HG03354 (cell line): ENCODE measurements at regions not wholly inside any gene's neighbourhood (a gene's known extent, or its start where the extent isn't known, plus 50 kb on each side); places are given as distances from the start of the nearest gene placed in this dataset.

Experiments
- ATAC-seq: cut with Tn5 transposase; IDR thresholded peaks from one replicate; pipeline ENCODE4 v1.9.1; 2021; ENCODE audit warnings: mild to moderate bottlenecking; ENCODE audit not compliant: unreplicated experiment, poor library complexity, severe bottlenecking

- no peak for ATAC-seq
These were observed 497.9 kb upstream of the NEGR1 start for GRCh38 chr1:72780212-72780611.

GRCh38 chr1:72777918-72778317 lies 495.6 kb upstream of the NEGR1 start:
- ATAC-seq, result no peak

GRCh38 chr1:72763481-72763880 lies 481.1 kb upstream of the NEGR1 start:
- ATAC-seq, result no peak

GRCh38 chr1:72759486-72759885 lies 477.1 kb upstream of the NEGR1 start:
- ATAC-seq, result no peak

- ATAC-seq, result no peak
These were observed 475.5 kb upstream of the NEGR1 start for GRCh38 chr1:72757843-72758242.

- no peak for ATAC-seq
These were observed 463.1 kb upstream of the NEGR1 start for GRCh38 chr1:72745413-72745812.

GRCh38 chr1:72734415-72734814 lies 452.1 kb upstream of the NEGR1 start:
- no peak for ATAC-seq

- no peak for ATAC-seq
These were observed 442.9 kb upstream of the NEGR1 start for GRCh38 chr1:72724951-72725861.

GRCh38 chr1:72705921-72706320 lies 423.6 kb upstream of the NEGR1 start:
- no peak for ATAC-seq

GRCh38 chr1:72704841-72705477 lies 422.6 kb upstream of the NEGR1 start:
- ATAC-seq, result no peak

GRCh38 chr1:72697410-72697809 lies 415.1 kb upstream of the NEGR1 start:
- ATAC-seq, result no peak

- no peak for ATAC-seq
These were observed 411.6 kb upstream of the NEGR1 start for GRCh38 chr1:72693899-72694298.

- ATAC-seq, result no peak
These were observed 411.0 kb upstream of the NEGR1 start for GRCh38 chr1:72693376-72693775.

- ATAC-seq, result no peak
These were observed 408.5 kb upstream of the NEGR1 start for GRCh38 chr1:72690871-72691270.

GRCh38 chr1:72678683-72679082 lies 396.3 kb upstream of the NEGR1 start:
- ATAC-seq, result no peak

- no peak for ATAC-seq
These were observed 388.6 kb upstream of the NEGR1 start for GRCh38 chr1:72670902-72671301.

- no peak for ATAC-seq
These were observed 380.6 kb upstream of the NEGR1 start for GRCh38 chr1:72662918-72663317.

GRCh38 chr1:72650843-72651435 lies 368.6 kb upstream of the NEGR1 start:
- no peak for ATAC-seq

GRCh38 chr1:72649991-72650390 lies 367.7 kb upstream of the NEGR1 start:
- ATAC-seq, result no peak

GRCh38 chr1:72649211-72649888 lies 367.0 kb upstream of the NEGR1 start:
- no peak for ATAC-seq
